WTC11 (cell line): ENCODE measurements at regions not wholly inside any gene's neighbourhood (a gene's known extent, or its start where the extent isn't known, plus 50 kb on each side); places are given as distances from the start of the nearest gene placed in this dataset.

Source experiments
- ATAC-seq: fragments of 200-7000 bp; cut with Tn5 transposase; 2 replicates; pipeline ENCODE4 v1.10.0; 2021; ENCODE audit warnings: mild to moderate bottlenecking, moderate library complexity
- CTCF ChIA-PET: fragments of 300-600 bp; sonication (Branson Sonifier 250); formaldehyde crosslinking; loops from one replicate; lab custom pipeline; 2021; ENCODE audit warnings: antibody characterized with exemption; lab: Charles Lee
- POLR2A ChIA-PET: fragments of 350-600 bp; sonication (Branson Sonifier 250); formaldehyde crosslinking; loops from one replicate; lab custom pipeline; 2021; ENCODE audit warnings: antibody characterized with exemption; lab: Charles Lee
- DNase-seq: peaks from one replicate; pipeline ENCODE4 v3.0.0; 2021; ENCODE audit warnings: low spot score
- H3K27ac Mint-ChIP-seq: 2 replicates; pipeline ENCODE4 v1.8.0; 2021; ENCODE audit warnings: mixed read lengths
- H3K27me3 Mint-ChIP-seq: 2 replicates; pipeline ENCODE4 v1.8.0; 2021; ENCODE audit warnings: low read depth, mild to moderate bottlenecking, moderate library complexity, mixed read lengths
- H3K36me3 Mint-ChIP-seq: 2 replicates; pipeline ENCODE4 v1.8.0; 2021; ENCODE audit warnings: mixed read lengths
- H3K4me1 Mint-ChIP-seq: 2 replicates; pipeline ENCODE4 v1.8.0; 2022; ENCODE audit warnings: mixed read lengths
- H3K4me3 Mint-ChIP-seq: 2 replicates; pipeline ENCODE4 v1.8.0; 2021; ENCODE audit warnings: mild to moderate bottlenecking, moderate library complexity, mixed read lengths
- H3K9me3 Mint-ChIP-seq: 2 replicates; pipeline ENCODE4 v1.8.0; 2021; ENCODE audit warnings: mixed read lengths
- AFF4 ChIP-seq: sonication (generic); formaldehyde crosslinking; IDR thresholded peaks from 2 replicates; pipeline ENCODE4 v1.8.1; 2023; ENCODE audit warnings: mild to moderate bottlenecking, missing genetic modification reagents, borderline replicate concordance
- AR ChIP-seq: fragments of 250-450 bp; sonication (Bioruptor Pico); IDR thresholded peaks from 2 replicates; pipeline ENCODE4 v1.9.0; 2021; ENCODE audit warnings: mild to moderate bottlenecking
- CREM ChIP-seq: sonication (generic); formaldehyde crosslinking; IDR thresholded peaks from 2 replicates; pipeline ENCODE4 v1.8.1; 2022; ENCODE audit warnings: mild to moderate bottlenecking, missing genetic modification reagents, moderate library complexity
- CTCF ChIP-seq: fragments of 200-600 bp; IDR thresholded peaks from 2 replicates; pipeline ENCODE4 v1.8.0; 2022; ENCODE audit warnings: antibody characterized with exemption
- GABPB1 ChIP-seq: sonication (generic); formaldehyde crosslinking; IDR thresholded peaks from 2 replicates; pipeline ENCODE4 v1.8.1; 2023; ENCODE audit warnings: mild to moderate bottlenecking, missing genetic modification reagents
- NFE2L1 ChIP-seq: sonication (generic); formaldehyde crosslinking; IDR thresholded peaks from 2 replicates; pipeline ENCODE4 v1.8.1; 2023; ENCODE audit warnings: missing genetic modification reagents
- PRRX2 ChIP-seq: fragments of 250-450 bp; sonication (Bioruptor Pico); IDR thresholded peaks from 2 replicates; pipeline ENCODE4 v1.8.0; 2021; ENCODE audit warnings: mild to moderate bottlenecking
- RELA ChIP-seq: sonication (generic); formaldehyde crosslinking; IDR thresholded peaks from 2 replicates; pipeline ENCODE4 v1.8.1; 2022; ENCODE audit warnings: missing genetic modification reagents, mild to moderate bottlenecking, borderline replicate concordance
- RORB ChIP-seq: fragments of 250-450 bp; sonication (Bioruptor Pico); IDR thresholded peaks from 2 replicates; pipeline ENCODE4 v1.9.0; 2021; ENCODE audit warnings: mild to moderate bottlenecking
- SP1 ChIP-seq: sonication (generic); formaldehyde crosslinking; conservative IDR thresholded peaks from 2 replicates; pipeline ENCODE4 v1.8.1; 2022; ENCODE audit warnings: missing genetic modification reagents
- TEAD4 ChIP-seq: sonication (generic); formaldehyde crosslinking; IDR thresholded peaks from 2 replicates; pipeline ENCODE4 v1.8.0; 2022; ENCODE audit warnings: mild to moderate bottlenecking, missing genetic modification reagents
- TP53 ChIP-seq: sonication (generic); formaldehyde crosslinking; IDR thresholded peaks from 2 replicates; pipeline ENCODE4 v1.8.1; 2023; ENCODE audit warnings: mild to moderate bottlenecking, missing genetic modification reagents
- USF1 ChIP-seq: sonication (generic); formaldehyde crosslinking; IDR thresholded peaks from 2 replicates; pipeline ENCODE4 v1.8.0; 2022; ENCODE audit warnings: mild to moderate bottlenecking, missing genetic modification reagents
- ZBTB21 ChIP-seq: sonication (generic); formaldehyde crosslinking; IDR thresholded peaks from 2 replicates; pipeline ENCODE4 v1.8.1; 2023; ENCODE audit warnings: mild to moderate bottlenecking, missing genetic modification reagents, borderline replicate concordance
- ZNF317 ChIP-seq: sonication (generic); formaldehyde crosslinking; IDR thresholded peaks from 2 replicates; pipeline ENCODE4 v1.8.1; 2023; ENCODE audit warnings: low read depth, mild to moderate bottlenecking, moderate library complexity, missing genetic modification reagents, borderline replicate concordance
- ZNF532 ChIP-seq: fragments of 250-450 bp; sonication (Bioruptor Pico); IDR thresholded peaks from 2 replicates; pipeline ENCODE4 v1.9.0; 2021; ENCODE audit warnings: mild to moderate bottlenecking, borderline replicate concordance
- ZNF671 ChIP-seq: fragments of 250-450 bp; sonication (Bioruptor Pico); IDR thresholded peaks from 2 replicates; pipeline ENCODE4 v1.8.0; 2021; ENCODE audit warnings: mild to moderate bottlenecking

GRCh38 chr7:84264396-84264795 lies 69.8 kb upstream of the SEMA3A start:
- no peaks in the 10 kb centered on the region for H3K9me3 Mint-ChIP-seq
- no peak overlapping the region for H3K27ac Mint-ChIP-seq
- H3K4me3 Mint-ChIP-seq: no peak overlapping the region
- TF ChIP-seq PRRX2 (CRISPR knock-in tag): no peak
- CTCF ChIA-PET: no interaction called here
- H3K36me3 Mint-ChIP-seq: no peaks in the 10 kb centered on the region
- ATAC-seq (no peak), DNase-seq (no peak)
- H3K27me3 Mint-ChIP-seq: no peaks in the 10 kb centered on the region
- H3K4me1 Mint-ChIP-seq: peaks cover 4% of the 10 kb centered on the region; the same call in 1 of the 2 replicates
- POLR2A ChIA-PET: no interaction called here

DNA sequence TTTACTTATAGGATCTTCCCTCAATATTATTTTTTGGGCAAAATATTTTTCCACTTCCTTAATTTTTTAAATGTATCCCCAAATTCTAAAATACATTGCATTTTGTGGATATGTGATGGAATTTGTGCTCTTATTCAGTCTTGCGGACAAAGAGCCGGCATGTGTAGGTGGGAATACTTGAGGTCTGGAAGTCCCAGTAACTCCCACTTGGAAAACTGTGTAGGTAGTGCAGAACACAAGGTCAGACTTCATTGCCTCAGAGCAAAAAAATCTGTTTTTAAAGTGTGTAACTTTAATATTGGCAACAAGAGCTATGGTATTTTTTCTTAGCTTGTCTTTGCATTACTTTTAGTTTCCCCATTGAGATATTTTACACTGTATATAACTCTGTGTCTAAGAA lies 68.5 kb upstream of the SEMA3A start:
- H3K4me1 Mint-ChIP-seq: peaks cover 1% of the 10 kb centered on the region
- DNase-seq (no peak), ATAC-seq (no peak)
- H3K27ac Mint-ChIP-seq: no peak overlapping the region
- no peaks in the 10 kb centered on the region for H3K27me3 Mint-ChIP-seq
- H3K36me3 Mint-ChIP-seq: no peaks in the 10 kb centered on the region
- H3K9me3 Mint-ChIP-seq: no peaks in the 10 kb centered on the region
- POLR2A ChIA-PET: no interaction called here
- CTCF ChIA-PET: no interaction called here
- TF ChIP-seq AFF4: no peak
- TF ChIP-seq ZBTB21 (CRISPR knock-in tag): no peak
- TF ChIP-seq AR (CRISPR knock-in tag): no peak
- TF ChIP-seq TEAD4: no peak
- TF ChIP-seq RELA (CRISPR knock-in tag): no peak
- no peak for TF ChIP-seq CREM (CRISPR knock-in tag)
- TF ChIP-seq NFE2L1: no peak
- no peak for TF ChIP-seq TP53 (CRISPR knock-in tag)
- TF ChIP-seq CTCF: no peak
- no peak for TF ChIP-seq ZNF317 (CRISPR knock-in tag)
- no peak for TF ChIP-seq USF1
- TF ChIP-seq GABPB1 (CRISPR knock-in tag): no peak
- no peak for TF ChIP-seq SP1
- TF ChIP-seq ZNF671 (CRISPR knock-in tag): no peak
- H3K4me3 Mint-ChIP-seq: no peak overlapping the region

GRCh38 chr7:84261509-84261908 lies 66.9 kb upstream of the SEMA3A start:
- Mint-ChIP-seq H3K36me3 (no peaks in the 10 kb centered on the region), H3K27me3 (no peaks in the 10 kb centered on the region), H3K4me3 (no peak overlapping the region), H3K27ac (no peak overlapping the region), H3K4me1 (peaks cover 5% of the 10 kb centered on the region), H3K9me3 (no peaks in the 10 kb centered on the region)
- DNase-seq: no peak
- POLR2A ChIA-PET: no interaction called here
- CTCF ChIA-PET: no interaction called here
- ATAC-seq: no peak
- no peak for TF ChIP-seq CTCF
- no peak for TF ChIP-seq ZNF532 (CRISPR knock-in tag)
- no peak for TF ChIP-seq RORB (CRISPR knock-in tag)
